Neural cell (in vitro differentiated cells): ENCODE measurements at regions not wholly inside any gene's neighbourhood (a gene's known extent, or its start where the extent isn't known, plus 50 kb on each side); places are given as distances from the start of the nearest gene placed in this dataset.

Experiments
- H2AFZ ChIP-seq: fragments of 200-600, 300-800 bp; sonication (generic), shearing (Covaris generic); 2 replicates; pipeline ENCODE4 v1.6.0; 2014; ENCODE audit warnings: low read depth, mild to moderate bottlenecking, antibody characterized with exemption, low read length, moderate library complexity
- H3F3A ChIP-seq: fragments of 200-600 bp; shearing (Covaris generic); 2 replicates; pipeline ENCODE4 v1.6.1; 2016; ENCODE audit warnings: mild to moderate bottlenecking, moderate library complexity, mixed read lengths, antibody characterized with exemption, low read length; ENCODE audit not compliant: insufficient read depth, poor library complexity, severe bottlenecking
- H3K27ac ChIP-seq: fragments of 200-600, 300-800 bp; sonication (generic), shearing (Covaris generic); 2 replicates; pipeline ENCODE4 v1.5.1; 2014; ENCODE audit warnings: mild to moderate bottlenecking, low read length, moderate library complexity
- H3K27me3 ChIP-seq: fragments of 300-800, 200-600 bp; sonication (generic), shearing (Covaris generic); 2 replicates; pipeline ENCODE4 v1.6.0; 2014; ENCODE audit warnings: mild to moderate bottlenecking, low read depth, low read length, moderate library complexity; ENCODE audit not compliant: insufficient read depth
- H3K36me3 ChIP-seq: fragments of 300-800, 200-600 bp; sonication (generic), shearing (Covaris generic); 2 replicates; pipeline ENCODE4 v1.5.1; 2014; ENCODE audit warnings: mild to moderate bottlenecking, antibody characterized with exemption, low read length, moderate library complexity; ENCODE audit not compliant: insufficient read depth
- H3K4me2 ChIP-seq: fragments of 300-800, 200-600 bp; sonication (generic), shearing (Covaris generic); 2 replicates; pipeline ENCODE4 v1.6.0; 2014; ENCODE audit warnings: mild to moderate bottlenecking, low read length
- H3K4me3 ChIP-seq: fragments of 300-800, 200-600 bp; sonication (generic), shearing (Covaris generic); 2 replicates; pipeline ENCODE4 v1.5.1; 2014; ENCODE audit warnings: mild to moderate bottlenecking, low read length, moderate library complexity
- H3K79me2 ChIP-seq: fragments of 200-600 bp; shearing (Covaris generic); replicated peaks from 2 replicates; pipeline ENCODE4 v1.6.0; 2014; ENCODE audit warnings: mild to moderate bottlenecking, low read length, moderate library complexity; ENCODE audit not compliant: insufficient read depth
- H3K9ac ChIP-seq: fragments of 300-800, 200-600 bp; sonication (generic), shearing (Covaris generic); 2 replicates; pipeline ENCODE4 v1.6.1; 2016; ENCODE audit warnings: mild to moderate bottlenecking, low read length, mixed read lengths
- H3K9me2 ChIP-seq: fragments of 200-600 bp; shearing (Covaris generic); 2 replicates; pipeline ENCODE4 v1.6.1; 2016; ENCODE audit warnings: mild to moderate bottlenecking, low read length, mixed read lengths; ENCODE audit not compliant: insufficient read depth
- H3K9me3 ChIP-seq: fragments of 200-600, 300-800 bp; sonication (generic), shearing (Covaris generic); 2 replicates; pipeline ENCODE4 v1.6.1; 2016; ENCODE audit warnings: mild to moderate bottlenecking, mixed run types, low read length, moderate library complexity, mixed read lengths
- H4K20me1 ChIP-seq: fragments of 200-600 bp; shearing (Covaris generic); 2 replicates; pipeline ENCODE4 v1.6.1; 2016; ENCODE audit warnings: mild to moderate bottlenecking, mixed run types; ENCODE audit not compliant: insufficient read depth
- EP300 ChIP-seq: fragments of 450-650 bp; conservative IDR thresholded peaks from 2 replicates; pipeline ENCODE4 v1.6.1; 2014; ENCODE audit warnings: antibody characterized with exemption, mild to moderate bottlenecking, moderate library complexity; ENCODE audit not compliant: poor library complexity, severe bottlenecking
- EZH2 ChIP-seq: fragments of 200-600, 300-800 bp; shearing (Covaris generic), sonication (generic); IDR thresholded peaks from 2 replicates; pipeline ENCODE4 v1.6.1; 2014; ENCODE audit warnings: antibody characterized with exemption, low read length, borderline replicate concordance, mild to moderate bottlenecking; ENCODE audit not compliant: insufficient read depth, poor library complexity, severe bottlenecking
- MXI1 ChIP-seq: fragments of 450-650 bp; conservative IDR thresholded peaks from 2 replicates; pipeline ENCODE4 v1.6.1; 2014; ENCODE audit warnings: antibody characterized with exemption, mild to moderate bottlenecking; ENCODE audit not compliant: poor library complexity, severe bottlenecking
- POLR2AphosphoS5 ChIP-seq: IDR thresholded peaks from 2 replicates; pipeline ENCODE4 v1.6.1; 2012
- RAD21 ChIP-seq: fragments of 450-650 bp; conservative IDR thresholded peaks from 2 replicates; pipeline ENCODE4 v1.6.1; 2014; ENCODE audit warnings: antibody characterized with exemption, mild to moderate bottlenecking, moderate library complexity
- SMC3 ChIP-seq: fragments of 450-650 bp; conservative IDR thresholded peaks from 2 replicates; pipeline ENCODE4 v1.6.1; 2014; ENCODE audit warnings: antibody characterized with exemption, mild to moderate bottlenecking, moderate library complexity; ENCODE audit not compliant: poor library complexity
- TAF1 ChIP-seq: IDR thresholded peaks from 2 replicates; pipeline ENCODE4 v1.6.1; 2012; ENCODE audit warnings: low read depth
- TF ChIP-seq, protein P1 (sequence below): IDR thresholded peaks from 2 replicates; pipeline ENCODE4 v1.6.1; 2012; ENCODE audit warnings: borderline replicate concordance
- TF ChIP-seq, protein P2 (sequence below): fragments of 450-650 bp; IDR thresholded peaks from 2 replicates; pipeline ENCODE4 v1.5.1; 2014; ENCODE audit warnings: antibody characterized with exemption, mild to moderate bottlenecking, moderate library complexity; ENCODE audit not compliant: poor library complexity, severe bottlenecking

DNA sequence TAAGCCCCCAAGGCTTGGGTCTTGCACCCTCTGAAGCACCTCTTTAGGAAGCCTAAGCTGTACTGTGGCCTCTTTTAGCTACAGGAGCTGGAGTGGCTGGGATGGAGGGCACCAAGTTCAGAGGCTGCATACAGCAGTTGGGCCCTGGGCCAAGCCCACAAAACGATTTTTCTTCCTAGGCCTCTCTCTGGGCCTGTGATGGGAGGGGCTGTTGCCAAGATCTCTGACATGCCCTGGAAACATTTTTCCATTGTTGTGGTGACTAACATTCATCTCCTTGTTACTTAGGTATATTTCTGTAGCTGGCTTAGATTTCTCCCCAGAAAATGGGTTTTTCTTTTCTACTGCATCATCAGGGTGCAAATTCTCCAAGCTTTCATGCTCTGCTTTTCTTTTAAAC lies 375.7 kb upstream of the NPSR1 start:
- Histone ChIP-seq H3K9ac (no peak overlapping the region), H3F3A (no peaks in the 10 kb centered on the region), H3K27ac (no peak overlapping the region), H3K27me3 (no peaks in the 10 kb centered on the region), H3K9me2 (no peaks in the 10 kb centered on the region), H3K9me3 (peaks cover 4% of the 10 kb centered on the region), H4K20me1 (no peaks in the 10 kb centered on the region), H3K36me3 (no peaks in the 10 kb centered on the region), H3K79me2 (no peaks in the 10 kb centered on the region), H2AFZ (no peak overlapping the region), H3K4me3 (no peak overlapping the region), H3K4me2 (no peak overlapping the region)
- no peak for TF ChIP-seq TAF1
- no peak for TF ChIP-seq SMC3
- TF ChIP-seq, protein P1, sequence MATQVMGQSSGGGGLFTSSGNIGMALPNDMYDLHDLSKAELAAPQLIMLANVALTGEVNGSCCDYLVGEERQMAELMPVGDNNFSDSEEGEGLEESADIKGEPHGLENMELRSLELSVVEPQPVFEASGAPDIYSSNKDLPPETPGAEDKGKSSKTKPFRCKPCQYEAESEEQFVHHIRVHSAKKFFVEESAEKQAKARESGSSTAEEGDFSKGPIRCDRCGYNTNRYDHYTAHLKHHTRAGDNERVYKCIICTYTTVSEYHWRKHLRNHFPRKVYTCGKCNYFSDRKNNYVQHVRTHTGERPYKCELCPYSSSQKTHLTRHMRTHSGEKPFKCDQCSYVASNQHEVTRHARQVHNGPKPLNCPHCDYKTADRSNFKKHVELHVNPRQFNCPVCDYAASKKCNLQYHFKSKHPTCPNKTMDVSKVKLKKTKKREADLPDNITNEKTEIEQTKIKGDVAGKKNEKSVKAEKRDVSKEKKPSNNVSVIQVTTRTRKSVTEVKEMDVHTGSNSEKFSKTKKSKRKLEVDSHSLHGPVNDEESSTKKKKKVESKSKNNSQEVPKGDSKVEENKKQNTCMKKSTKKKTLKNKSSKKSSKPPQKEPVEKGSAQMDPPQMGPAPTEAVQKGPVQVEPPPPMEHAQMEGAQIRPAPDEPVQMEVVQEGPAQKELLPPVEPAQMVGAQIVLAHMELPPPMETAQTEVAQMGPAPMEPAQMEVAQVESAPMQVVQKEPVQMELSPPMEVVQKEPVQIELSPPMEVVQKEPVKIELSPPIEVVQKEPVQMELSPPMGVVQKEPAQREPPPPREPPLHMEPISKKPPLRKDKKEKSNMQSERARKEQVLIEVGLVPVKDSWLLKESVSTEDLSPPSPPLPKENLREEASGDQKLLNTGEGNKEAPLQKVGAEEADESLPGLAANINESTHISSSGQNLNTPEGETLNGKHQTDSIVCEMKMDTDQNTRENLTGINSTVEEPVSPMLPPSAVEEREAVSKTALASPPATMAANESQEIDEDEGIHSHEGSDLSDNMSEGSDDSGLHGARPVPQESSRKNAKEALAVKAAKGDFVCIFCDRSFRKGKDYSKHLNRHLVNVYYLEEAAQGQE: no peak
- TF ChIP-seq, protein P2, sequence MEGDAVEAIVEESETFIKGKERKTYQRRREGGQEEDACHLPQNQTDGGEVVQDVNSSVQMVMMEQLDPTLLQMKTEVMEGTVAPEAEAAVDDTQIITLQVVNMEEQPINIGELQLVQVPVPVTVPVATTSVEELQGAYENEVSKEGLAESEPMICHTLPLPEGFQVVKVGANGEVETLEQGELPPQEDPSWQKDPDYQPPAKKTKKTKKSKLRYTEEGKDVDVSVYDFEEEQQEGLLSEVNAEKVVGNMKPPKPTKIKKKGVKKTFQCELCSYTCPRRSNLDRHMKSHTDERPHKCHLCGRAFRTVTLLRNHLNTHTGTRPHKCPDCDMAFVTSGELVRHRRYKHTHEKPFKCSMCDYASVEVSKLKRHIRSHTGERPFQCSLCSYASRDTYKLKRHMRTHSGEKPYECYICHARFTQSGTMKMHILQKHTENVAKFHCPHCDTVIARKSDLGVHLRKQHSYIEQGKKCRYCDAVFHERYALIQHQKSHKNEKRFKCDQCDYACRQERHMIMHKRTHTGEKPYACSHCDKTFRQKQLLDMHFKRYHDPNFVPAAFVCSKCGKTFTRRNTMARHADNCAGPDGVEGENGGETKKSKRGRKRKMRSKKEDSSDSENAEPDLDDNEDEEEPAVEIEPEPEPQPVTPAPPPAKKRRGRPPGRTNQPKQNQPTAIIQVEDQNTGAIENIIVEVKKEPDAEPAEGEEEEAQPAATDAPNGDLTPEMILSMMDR: no peak
- no peak for TF ChIP-seq EP300
- no peak for TF ChIP-seq MXI1
- no peak for TF ChIP-seq EZH2
- TF ChIP-seq POLR2AphosphoS5: no peak
- no peak for TF ChIP-seq RAD21

DNA sequence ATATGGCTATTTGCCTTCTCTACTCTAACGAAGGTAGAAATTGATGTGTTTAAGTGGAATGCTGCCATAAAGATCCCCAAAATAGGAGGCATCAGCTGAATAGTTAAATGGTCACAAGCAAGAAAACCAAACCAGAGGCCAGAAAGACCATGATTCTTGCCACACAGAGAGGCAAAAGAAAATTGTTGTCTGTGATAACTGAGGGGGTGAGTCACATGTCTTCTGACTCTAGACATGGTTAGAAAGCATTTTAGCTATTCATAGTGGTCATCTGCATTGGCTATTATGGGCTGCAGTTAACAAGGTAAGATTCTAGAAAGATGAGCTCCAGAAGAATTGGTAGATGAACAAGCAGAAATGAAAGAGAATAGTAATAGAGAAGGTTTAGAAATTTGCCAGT lies 361.4 kb upstream of the NPSR1 start:
- no peak overlapping the region for H2AFZ ChIP-seq
- H3K9ac ChIP-seq: no peak overlapping the region
- no peak overlapping the region for H3K4me3 ChIP-seq
- no peaks in the 10 kb centered on the region for H3K27me3 ChIP-seq
- no peaks in the 10 kb centered on the region for H3K9me3 ChIP-seq
- H3F3A ChIP-seq: no peaks in the 10 kb centered on the region
- H3K36me3 ChIP-seq: no peaks in the 10 kb centered on the region
- H3K9me2 ChIP-seq: no peaks in the 10 kb centered on the region
- H3K79me2 ChIP-seq: no peaks in the 10 kb centered on the region
- H3K4me2 ChIP-seq: no peak overlapping the region
- H4K20me1 ChIP-seq: no peaks in the 10 kb centered on the region
- H3K27ac ChIP-seq: no peak overlapping the region
- TF ChIP-seq SMC3 (no peak), EP300 (no peak), POLR2AphosphoS5 (no peak), MXI1 (no peak), TAF1 (no peak), EZH2 (no peak), RAD21 (no peak)
- TF ChIP-seq, protein P1: no peak
- TF ChIP-seq, protein P2: no peak
